ENCODE measurements at regions not wholly inside any gene's neighbourhood (a gene's known extent, or its start where the extent isn't known, plus 50 kb on each side); places are given as distances from the start of the nearest gene placed in this dataset.
A peak's percentile ranks its signal among the peaks of the same experiment; 100 is the strongest.

- DNase-seq (ENCODE audit: unreplicated experiment) = no peak
- Mint-ChIP-seq H3K27me3 (ENCODE audit: insufficient read depth, unreplicated experiment) (peaks cover 63% of the 10 kb centered on the region), H3K27ac (ENCODE audit: low read depth, unreplicated experiment) (peak overlapping the region; percentile 9), H3K4me1 (ENCODE audit: insufficient read depth, unreplicated experiment) (no peaks in the 10 kb centered on the region), H3K36me3 (ENCODE audit: insufficient read depth, unreplicated experiment) (no peaks in the 10 kb centered on the region), H3K4me3 (ENCODE audit: unreplicated experiment) (no peak overlapping the region), H3K9me3 (ENCODE audit: unreplicated experiment) (peaks cover 13% of the 10 kb centered on the region)
- CTCF ChIA-PET = no interaction called here
- intact Hi-C loops (cut with micrococcal nuclease) = no loop called here
- TF ChIP-seq CTCF (IDR thresholded peaks at IDR 0.05; ENCODE audit: unreplicated experiment) = no peak
- POLR2A ChIA-PET = no interaction called here
- no TSS peak for BruUV-seq (replicated peaks)
These were observed 691.0 kb upstream of the HTR2C start for GRCh38 chrX:113892891-113893290.

GRCh38 chrX:113892401-113892800 is 691.5 kb upstream of the HTR2C start:
- TF ChIP-seq CTCF (IDR thresholded peaks at IDR 0.05; ENCODE audit: unreplicated experiment) = no peak
- Mint-ChIP-seq H3K27me3 (ENCODE audit: insufficient read depth, unreplicated experiment) (peaks cover 60% of the 10 kb centered on the region), H3K4me3 (ENCODE audit: unreplicated experiment) (no peak overlapping the region), H3K4me1 (ENCODE audit: insufficient read depth, unreplicated experiment) (no peaks in the 10 kb centered on the region), H3K27ac (ENCODE audit: low read depth, unreplicated experiment) (peak overlapping the region; percentile 9), H3K36me3 (ENCODE audit: insufficient read depth, unreplicated experiment) (no peaks in the 10 kb centered on the region), H3K9me3 (ENCODE audit: unreplicated experiment) (peaks cover 13% of the 10 kb centered on the region)
- CTCF ChIA-PET = no interaction called here
- peak; percentile 67 for DNase-seq (ENCODE audit: unreplicated experiment)
- POLR2A ChIA-PET = no interaction called here
- intact Hi-C loops (cut with micrococcal nuclease) = no loop called here
- BruUV-seq (replicated peaks) = no TSS peak

- Mint-ChIP-seq H3K27ac (ENCODE audit: low read depth, unreplicated experiment) (no peak overlapping the region), H3K4me1 (ENCODE audit: insufficient read depth, unreplicated experiment) (no peaks in the 10 kb centered on the region), H3K4me3 (ENCODE audit: unreplicated experiment) (no peak overlapping the region), H3K27me3 (ENCODE audit: insufficient read depth, unreplicated experiment) (peaks cover 44% of the 10 kb centered on the region), H3K9me3 (ENCODE audit: unreplicated experiment) (no peaks in the 10 kb centered on the region), H3K36me3 (ENCODE audit: insufficient read depth, unreplicated experiment) (no peaks in the 10 kb centered on the region)
- ChIA-PET POLR2A (no interaction called here), CTCF (no interaction called here)
- intact Hi-C loops (cut with micrococcal nuclease) = no loop called here
- no peak for TF ChIP-seq CTCF (IDR thresholded peaks at IDR 0.05; ENCODE audit: unreplicated experiment)
- no TSS peak for BruUV-seq (replicated peaks)
- no peak for DNase-seq (ENCODE audit: unreplicated experiment)
These were observed 710.8 kb upstream of the HTR2C start for GRCh38 chrX:113873056-113873455.

GRCh38 chrX:113868711-113869110 is 715.2 kb upstream of the HTR2C start:
- Mint-ChIP-seq H3K4me1 (ENCODE audit: insufficient read depth, unreplicated experiment) (no peaks in the 10 kb centered on the region), H3K4me3 (ENCODE audit: unreplicated experiment) (no peak overlapping the region), H3K27me3 (ENCODE audit: insufficient read depth, unreplicated experiment) (peaks cover 39% of the 10 kb centered on the region), H3K27ac (ENCODE audit: low read depth, unreplicated experiment) (no peak overlapping the region), H3K9me3 (ENCODE audit: unreplicated experiment) (no peaks in the 10 kb centered on the region), H3K36me3 (ENCODE audit: insufficient read depth, unreplicated experiment) (no peaks in the 10 kb centered on the region)
- no peak for TF ChIP-seq CTCF (IDR thresholded peaks at IDR 0.05; ENCODE audit: unreplicated experiment)
- intact Hi-C loops (cut with micrococcal nuclease) = no loop called here
- BruUV-seq (replicated peaks) = no TSS peak
- ChIA-PET CTCF (no interaction called here), POLR2A (no interaction called here)
- no peak for DNase-seq (ENCODE audit: unreplicated experiment)
